ENCODE measurements at regions not wholly inside any gene's neighbourhood (a gene's known extent, or its start where the extent isn't known, plus 50 kb on each side); places are given as distances from the start of the nearest gene placed in this dataset.

- TF ChIP-seq CTCF (tag by site-specific recombination; IDR thresholded peaks at IDR 0.05) (no peak), ZNF121 (tag by site-specific recombination; IDR thresholded peaks at IDR 0.05) (no peak), MZF1 (tag by site-specific recombination; IDR thresholded peaks at IDR 0.05; ENCODE audit: borderline replicate concordance) (no peak), KLF1 (tag by site-specific recombination; IDR thresholded peaks at IDR 0.05) (no peak), ZNF280C (tag by site-specific recombination; IDR thresholded peaks at IDR 0.05) (no peak), REST (tag by site-specific recombination; IDR thresholded peaks at IDR 0.05) (no peak), ZNF501 (tag by site-specific recombination; IDR thresholded peaks at IDR 0.05) (no peak)
Measured at GRCh38 chr3:96017556-96017955, 796.8 kb upstream of the EPHA6 start.

Data from HEK293 (cell line).